GM19467 (cell line): ENCODE measurements at regions not wholly inside any gene's neighbourhood (a gene's known extent, or its start where the extent isn't known, plus 50 kb on each side); places are given as distances from the start of the nearest gene placed in this dataset.
"Not testable (repeated sequence)": the region's sequence is repeated elsewhere in the genome, so short reads cannot be mapped to it uniquely, and the experiment has no call there.

Experiments used
- ATAC-seq: cut with Tn5 transposase; IDR thresholded peaks from one replicate; pipeline ENCODE4 v1.9.1; 2021; ENCODE audit warnings: mild to moderate bottlenecking, moderate library complexity; ENCODE audit not compliant: unreplicated experiment

DNA sequence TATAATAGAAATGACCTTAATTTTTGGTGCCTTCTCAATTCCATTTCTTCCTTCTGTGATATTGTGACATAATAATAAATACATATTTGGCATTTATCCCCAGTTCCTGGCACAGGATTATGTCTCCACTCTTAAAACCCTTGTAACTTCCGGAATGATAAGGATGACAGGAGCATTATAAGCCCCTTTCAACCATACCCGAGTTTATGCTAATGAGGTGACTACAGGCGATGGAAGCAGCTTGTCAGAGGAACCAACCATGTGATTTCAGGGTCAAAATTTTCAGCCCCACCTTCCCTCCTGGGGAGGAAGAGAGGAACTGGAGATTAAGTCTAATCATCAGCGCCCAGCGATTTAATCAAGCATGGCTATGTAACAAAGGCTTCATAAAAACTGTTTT lies 528.5 kb upstream of the CRIM1 start:
- no peak for ATAC-seq

DNA sequence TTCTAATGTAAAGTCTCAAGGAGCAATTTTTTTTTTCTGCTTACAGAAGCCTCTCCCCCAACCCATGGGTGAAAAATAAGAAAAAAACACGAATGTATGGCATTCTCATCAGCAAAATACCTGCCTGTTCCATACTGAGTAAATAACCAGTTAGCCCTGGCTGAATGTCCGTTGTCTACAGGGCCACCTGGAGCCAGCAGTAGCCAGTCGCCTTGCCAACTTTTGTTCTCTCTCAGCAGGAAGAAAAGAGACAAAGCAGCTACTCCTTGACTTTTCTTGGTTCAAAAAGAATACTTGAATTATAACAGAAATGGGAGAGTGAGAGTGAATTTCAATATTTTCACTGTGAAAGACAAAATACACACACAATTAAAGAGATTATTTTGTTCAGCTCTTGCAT lies 532.9 kb upstream of the CRIM1 start:
- no peak for ATAC-seq

GRCh38 chr2:35821675-35822074 lies 533.9 kb upstream of the CRIM1 start:
- no peak for ATAC-seq

GRCh38 chr2:35820391-35820790 lies 535.2 kb upstream of the CRIM1 start:
- no peak for ATAC-seq

DNA sequence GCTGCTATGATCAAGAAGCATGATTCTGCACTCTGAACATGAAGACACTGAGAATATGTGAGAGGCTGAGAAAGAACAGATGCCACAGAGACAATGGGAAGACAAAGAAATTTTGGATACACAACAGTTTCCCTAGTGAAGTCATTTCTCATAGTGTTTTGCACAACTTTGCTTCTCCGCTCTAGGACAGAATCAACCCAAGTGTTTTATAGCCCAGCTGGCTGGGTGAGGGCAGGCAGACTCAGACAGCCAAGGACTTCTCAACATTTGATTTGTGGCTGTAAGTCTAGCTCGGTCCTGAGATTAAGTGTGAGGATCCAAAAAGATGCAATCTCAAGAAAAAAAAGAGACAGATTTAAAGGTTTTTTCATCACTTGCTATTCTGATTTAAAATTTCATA lies 536.5 kb upstream of the CRIM1 start:
- ATAC-seq: no peak

DNA sequence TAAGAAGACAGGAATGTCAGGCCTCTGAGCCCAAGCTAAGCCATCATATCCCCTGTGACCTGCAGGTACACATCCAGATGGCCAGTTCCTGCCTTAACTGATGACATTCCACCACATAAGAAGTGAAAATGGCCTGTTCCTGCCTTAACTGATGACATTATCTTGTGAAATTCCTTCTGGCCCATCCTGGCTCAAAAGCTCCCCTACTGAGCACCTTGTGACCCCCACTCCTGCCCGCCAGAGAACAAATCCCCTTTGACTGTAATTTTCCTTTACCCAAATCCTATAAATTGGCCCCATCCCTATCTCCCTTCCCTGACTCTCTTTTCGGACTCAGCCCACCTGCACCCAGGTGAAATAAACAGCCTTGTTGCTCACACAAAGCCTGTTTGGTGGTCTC lies 537.2 kb upstream of the CRIM1 start:
- not testable (repeated sequence) for ATAC-seq

GRCh38 chr2:35814597-35814996 lies 541.0 kb upstream of the CRIM1 start:
- ATAC-seq: not testable (repeated sequence)

DNA sequence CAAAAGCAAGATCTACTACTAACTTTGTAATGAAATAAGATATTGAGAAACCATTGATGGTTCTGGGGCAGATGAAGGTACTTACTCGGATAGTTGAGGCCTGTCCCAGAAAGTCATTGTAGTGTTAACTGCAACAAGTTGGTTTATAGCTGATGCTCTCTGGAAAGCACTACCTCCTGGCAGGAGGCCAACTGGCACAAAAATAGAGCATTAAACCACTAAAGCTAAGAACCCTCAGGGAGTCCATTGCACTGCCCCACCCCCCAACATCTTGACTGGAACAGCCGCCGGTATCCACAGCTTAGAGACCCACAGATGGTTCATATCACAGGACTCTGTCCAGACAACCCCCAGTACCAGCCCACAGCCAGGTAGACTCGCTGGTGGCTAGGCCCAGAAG lies 552.5 kb upstream of the CRIM1 start:
- ATAC-seq: no peak

DNA sequence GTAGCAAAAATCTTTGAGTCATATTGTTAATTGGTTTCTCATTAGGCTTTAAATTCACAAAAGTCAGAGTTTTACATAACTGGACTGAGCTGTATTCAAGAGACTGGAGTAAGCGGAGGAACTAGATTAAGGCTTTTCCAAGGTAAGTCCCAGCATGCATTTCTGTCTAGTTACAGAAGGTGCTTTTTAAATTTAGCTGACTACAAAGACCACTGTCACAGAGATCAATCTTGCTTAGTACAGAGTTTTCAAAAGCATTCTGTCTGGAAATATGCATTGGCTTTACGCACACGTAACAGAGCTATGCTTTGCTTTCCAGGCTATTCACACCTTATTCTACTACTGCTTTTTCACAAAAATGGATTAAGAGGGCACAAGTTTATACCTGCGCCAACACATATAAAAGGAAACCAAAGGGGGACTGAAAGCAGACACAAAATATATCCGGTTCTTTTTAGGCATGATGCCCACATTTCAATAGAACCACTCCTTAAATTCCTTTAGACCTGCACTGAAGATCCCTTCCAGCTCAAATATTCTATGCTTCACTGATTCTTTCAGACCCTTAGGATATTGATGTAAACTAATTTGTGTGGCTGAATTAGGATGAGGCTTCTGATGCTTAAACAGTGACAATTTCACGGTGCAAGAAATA lies 560.7 kb upstream of the CRIM1 start:
- no peak for ATAC-seq

DNA sequence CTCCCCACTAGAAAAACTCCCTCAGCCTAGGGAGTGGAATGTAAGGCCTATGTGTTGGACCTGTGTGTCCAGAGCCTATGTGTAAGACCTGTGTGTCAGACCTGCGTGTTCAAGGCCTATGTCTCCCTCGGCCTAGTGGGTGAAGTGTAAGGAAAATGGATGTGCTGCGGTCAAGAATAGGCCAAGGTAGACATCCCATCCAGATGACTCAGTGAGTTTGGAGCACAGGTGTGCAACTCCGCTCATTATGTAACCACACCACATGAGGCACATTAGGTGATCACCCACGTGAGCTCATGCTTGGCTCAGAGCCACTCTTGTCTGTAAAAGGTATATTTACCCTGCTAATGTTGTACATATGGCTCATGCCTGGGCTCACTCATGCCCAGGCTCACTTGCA lies 565.3 kb upstream of the CRIM1 start:
- no peak for ATAC-seq

DNA sequence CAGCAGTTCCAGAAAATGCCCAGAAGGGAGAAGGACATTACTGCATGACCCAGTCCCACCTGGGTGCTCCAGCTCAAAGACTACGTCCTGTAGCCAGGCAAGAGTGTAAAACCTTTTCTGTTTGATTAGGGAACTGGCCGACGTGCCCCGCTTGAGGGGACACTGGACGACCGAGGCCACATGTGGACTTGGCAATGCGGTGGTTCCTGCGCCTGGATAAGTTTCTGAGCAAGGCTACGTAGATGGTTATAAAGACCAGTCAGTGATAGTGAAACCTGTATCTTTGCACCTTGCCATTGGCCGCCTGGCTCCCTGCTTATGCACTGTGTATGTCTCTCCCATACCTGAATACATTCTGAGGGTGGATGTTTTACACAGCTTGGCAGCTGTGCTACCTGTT lies 567.0 kb upstream of the CRIM1 start:
- no peak for ATAC-seq

GRCh38 chr2:35787302-35788031 lies 568.1 kb upstream of the CRIM1 start:
- no peak for ATAC-seq

GRCh38 chr2:35785564-35785963 lies 570.0 kb upstream of the CRIM1 start:
- no peak for ATAC-seq

DNA sequence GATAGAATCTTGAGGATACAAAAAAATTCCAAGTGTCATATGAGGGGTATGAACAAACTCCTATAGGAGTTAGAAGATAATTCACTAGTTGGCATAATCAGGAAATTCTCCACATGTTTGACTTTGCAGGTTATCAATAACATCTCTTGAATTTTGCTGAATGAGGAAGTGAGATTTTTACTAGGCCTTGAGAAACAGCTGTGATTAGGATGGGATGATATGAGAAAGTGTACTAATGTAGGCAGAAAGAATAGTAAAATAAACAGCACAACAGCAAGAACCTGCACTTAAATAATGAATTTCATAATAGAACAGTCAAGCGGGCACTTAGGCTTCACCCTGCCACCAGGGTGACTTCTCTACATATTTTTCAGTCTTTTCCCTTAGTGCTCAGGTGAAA lies 570.8 kb upstream of the CRIM1 start:
- no peak for ATAC-seq

DNA sequence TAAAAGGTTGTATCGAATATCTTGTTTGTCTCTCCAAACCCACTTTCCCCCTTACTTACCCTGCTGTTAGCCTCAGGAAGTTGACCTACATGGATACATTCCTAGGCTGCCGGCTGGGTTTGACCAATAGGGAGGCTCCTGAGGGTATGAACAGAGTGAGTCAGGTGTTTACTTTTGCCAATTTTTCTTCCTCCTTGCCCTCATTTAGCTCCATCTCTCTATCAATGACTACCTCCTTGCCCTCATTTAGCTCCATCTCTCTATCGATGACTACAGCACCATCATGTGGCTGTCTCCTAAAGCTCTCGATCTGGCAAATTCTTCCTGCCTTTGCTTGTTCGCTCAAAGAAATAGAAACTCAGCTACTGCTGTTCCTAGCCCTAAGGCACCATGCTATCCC lies 571.9 kb upstream of the CRIM1 start:
- no peak for ATAC-seq

GRCh38 chr2:35741556-35741955 lies 614.0 kb upstream of the CRIM1 start:
- ATAC-seq: no peak

DNA sequence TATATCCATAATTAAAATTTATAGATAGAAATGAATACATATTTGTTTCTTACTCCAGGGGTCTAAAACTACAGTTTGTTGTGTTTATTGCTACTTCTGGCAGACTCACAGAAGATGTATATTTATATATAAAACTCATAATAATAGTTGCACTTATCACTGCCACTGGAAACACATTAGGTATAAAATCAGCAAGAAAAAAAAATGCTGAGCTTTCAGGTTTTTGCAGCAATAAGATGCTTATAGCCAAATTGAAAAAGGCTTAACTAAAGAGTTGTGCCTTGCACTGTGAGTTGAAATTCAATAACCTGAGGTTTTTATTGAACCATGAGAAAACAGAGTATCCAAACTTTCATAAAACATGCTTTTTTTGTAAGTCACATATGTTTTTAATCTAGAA lies 623.9 kb upstream of the CRIM1 start:
- ATAC-seq: no peak

DNA sequence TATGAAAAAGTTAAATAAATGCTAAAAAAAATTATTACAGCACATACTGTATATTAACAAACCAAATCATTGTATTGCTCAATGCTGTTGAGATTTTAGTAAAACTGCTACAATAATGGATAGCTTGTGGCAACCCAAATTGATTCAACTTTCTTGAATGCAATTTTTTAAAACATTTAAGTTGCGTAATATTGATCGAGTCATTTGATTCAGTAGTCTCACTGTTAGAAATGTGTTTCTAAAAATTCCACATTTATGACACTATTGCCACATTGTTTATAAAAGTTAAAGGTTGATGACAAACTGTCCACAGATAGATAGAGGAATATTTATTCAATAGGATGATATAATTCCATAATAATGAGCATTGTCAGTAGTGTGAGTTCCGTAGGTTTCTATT lies 640.7 kb upstream of the CRIM1 start:
- no peak for ATAC-seq

- ATAC-seq: no peak
These were observed 647.1 kb upstream of the CRIM1 start for GRCh38 chr2:35708411-35708923.

- no peak for ATAC-seq
These were observed 667.3 kb upstream of the CRIM1 start for GRCh38 chr2:35688309-35688708.

- ATAC-seq: no peak
These were observed 703.8 kb upstream of the CRIM1 start for GRCh38 chr2:35651688-35652323.

GRCh38 chr2:35614640-35615039 lies 740.9 kb upstream of the CRIM1 start:
- no peak for ATAC-seq
